ENCODE measurements at regions not wholly inside any gene's neighbourhood (a gene's known extent, or its start where the extent isn't known, plus 50 kb on each side); places are given as distances from the start of the nearest gene placed in this dataset.

GRCh38 chr15:61449186-61449702 lies 220.1 kb upstream of the RORA start:
- TF ChIP-seq CTCF (IDR thresholded peaks at IDR 0.05; ENCODE audit: borderline replicate concordance, extremely low read depth, low read length, poor library complexity, severe bottlenecking) (no peak), EZH2 (IDR thresholded peaks at IDR 0.05; ENCODE audit: borderline replicate concordance, low read depth, low read length, severe bottlenecking) (no peak)
